GM12865 (cell line): ENCODE measurements at regions not wholly inside any gene's neighbourhood (a gene's known extent, or its start where the extent isn't known, plus 50 kb on each side); places are given as distances from the start of the nearest gene placed in this dataset.

Source experiments
- DNase-seq: peaks from one replicate; pipeline ENCODE4 v3.0.0; 2010; ENCODE audit warnings: low read depth
- H3K4me3 ChIP-seq: 2 replicates; pipeline ENCODE4 v1.5.1; 2011; ENCODE audit warnings: mild to moderate bottlenecking, low read depth, low read length, control low read depth
- TF ChIP-seq, protein P1 (sequence below): IDR thresholded peaks from 2 replicates; pipeline ENCODE4 v1.5.1; 2011; ENCODE audit warnings: low read length, control low read depth, low read depth, inconsistent platforms; ENCODE audit not compliant: insufficient read depth; ENCODE audit errors: missing control alignments

DNA sequence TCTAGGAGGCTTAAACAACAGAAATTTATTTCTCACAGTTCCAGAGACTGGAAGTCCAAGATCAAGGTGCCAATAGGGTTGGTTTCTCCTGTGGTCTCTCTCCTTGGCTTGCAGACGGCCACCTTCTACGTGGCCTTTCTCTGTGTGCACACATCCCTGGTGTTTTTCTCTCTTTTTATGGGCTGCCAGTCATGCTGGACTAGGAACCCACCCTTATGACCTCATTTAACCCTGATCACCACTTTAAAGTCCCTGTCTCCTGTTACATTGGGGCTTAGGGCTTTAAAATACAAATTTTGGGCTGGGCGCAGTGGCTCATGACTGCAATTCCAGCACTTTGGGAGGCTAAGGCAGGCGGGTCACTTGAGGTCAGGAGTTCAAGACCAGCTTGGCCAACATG lies 157.1 kb downstream of the TLE1 start:
- H3K4me3 ChIP-seq = no peak overlapping the region
- TF ChIP-seq, protein P1, sequence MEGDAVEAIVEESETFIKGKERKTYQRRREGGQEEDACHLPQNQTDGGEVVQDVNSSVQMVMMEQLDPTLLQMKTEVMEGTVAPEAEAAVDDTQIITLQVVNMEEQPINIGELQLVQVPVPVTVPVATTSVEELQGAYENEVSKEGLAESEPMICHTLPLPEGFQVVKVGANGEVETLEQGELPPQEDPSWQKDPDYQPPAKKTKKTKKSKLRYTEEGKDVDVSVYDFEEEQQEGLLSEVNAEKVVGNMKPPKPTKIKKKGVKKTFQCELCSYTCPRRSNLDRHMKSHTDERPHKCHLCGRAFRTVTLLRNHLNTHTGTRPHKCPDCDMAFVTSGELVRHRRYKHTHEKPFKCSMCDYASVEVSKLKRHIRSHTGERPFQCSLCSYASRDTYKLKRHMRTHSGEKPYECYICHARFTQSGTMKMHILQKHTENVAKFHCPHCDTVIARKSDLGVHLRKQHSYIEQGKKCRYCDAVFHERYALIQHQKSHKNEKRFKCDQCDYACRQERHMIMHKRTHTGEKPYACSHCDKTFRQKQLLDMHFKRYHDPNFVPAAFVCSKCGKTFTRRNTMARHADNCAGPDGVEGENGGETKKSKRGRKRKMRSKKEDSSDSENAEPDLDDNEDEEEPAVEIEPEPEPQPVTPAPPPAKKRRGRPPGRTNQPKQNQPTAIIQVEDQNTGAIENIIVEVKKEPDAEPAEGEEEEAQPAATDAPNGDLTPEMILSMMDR = no peak
- no peak for DNase-seq

DNA sequence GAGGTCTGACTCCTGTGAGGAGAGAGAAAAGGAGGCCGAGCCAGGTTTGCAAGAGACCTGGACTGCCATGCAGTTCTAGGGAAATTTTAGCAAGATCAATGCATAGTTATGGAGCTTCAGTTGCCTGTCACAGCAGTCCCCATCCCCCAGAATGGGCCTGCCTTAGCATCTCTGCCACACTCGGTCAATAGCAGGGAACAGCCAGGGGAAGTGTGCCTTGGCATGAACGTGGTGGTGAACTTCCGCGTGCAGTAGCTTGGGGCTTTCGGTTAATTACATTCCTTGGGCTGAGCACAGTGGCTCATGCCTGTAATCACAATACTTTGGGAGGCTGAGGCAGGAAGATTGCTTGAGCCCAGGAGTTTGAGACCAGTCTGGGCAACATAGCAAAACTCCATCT lies 157.8 kb downstream of the TLE1 start:
- DNase-seq = no peak
- TF ChIP-seq, protein P1 = no peak
- no peak overlapping the region for H3K4me3 ChIP-seq

DNA sequence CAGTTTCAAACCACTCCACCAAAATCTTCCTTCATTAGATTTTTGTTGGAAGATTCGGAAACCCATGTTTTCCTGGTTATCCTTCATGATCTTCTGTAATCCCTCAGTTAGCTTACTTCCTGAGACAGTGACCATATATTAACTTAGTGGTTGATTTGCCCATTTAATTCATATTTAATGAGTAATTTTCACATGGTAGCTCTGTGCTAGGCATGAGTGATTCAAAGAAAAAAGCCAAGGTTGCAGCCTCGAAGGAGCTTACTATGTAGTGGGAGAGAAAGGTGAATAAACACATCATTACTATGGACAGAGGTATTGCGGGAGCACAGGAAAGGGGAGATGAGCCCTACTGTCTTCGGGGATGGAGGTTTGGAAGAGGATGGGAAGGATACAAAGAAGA lies 158.5 kb downstream of the TLE1 start:
- H3K4me3 ChIP-seq = no peak overlapping the region
- TF ChIP-seq, protein P1 = no peak
- no peak for DNase-seq

DNA sequence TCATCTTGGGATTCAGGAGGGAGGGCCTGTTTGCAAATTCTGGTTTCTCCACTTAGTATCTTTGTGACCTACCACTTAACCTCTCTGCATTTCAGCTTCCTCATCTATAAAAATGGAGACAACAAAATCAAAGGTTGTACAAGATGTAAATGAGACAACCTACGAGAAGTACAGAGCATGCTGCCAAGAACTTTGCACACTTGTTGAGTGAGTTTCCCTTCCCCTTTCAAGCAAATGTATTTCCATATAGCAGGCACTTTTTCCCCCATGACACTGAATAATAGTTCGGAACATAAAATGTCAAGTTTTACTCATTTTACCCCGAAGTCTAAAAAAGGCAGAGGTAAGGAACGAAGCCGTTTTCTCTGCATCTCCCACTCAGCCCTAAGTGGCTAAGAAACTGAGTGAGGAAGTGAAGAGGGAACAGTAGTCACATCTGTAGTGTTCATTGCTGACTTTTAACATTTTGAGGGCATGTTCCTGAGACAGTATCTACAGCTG lies 159.0 kb downstream of the TLE1 start:
- DNase-seq = peak; percentile 5
- no peak overlapping the region for H3K4me3 ChIP-seq
- TF ChIP-seq, protein P1 = no peak

DNA sequence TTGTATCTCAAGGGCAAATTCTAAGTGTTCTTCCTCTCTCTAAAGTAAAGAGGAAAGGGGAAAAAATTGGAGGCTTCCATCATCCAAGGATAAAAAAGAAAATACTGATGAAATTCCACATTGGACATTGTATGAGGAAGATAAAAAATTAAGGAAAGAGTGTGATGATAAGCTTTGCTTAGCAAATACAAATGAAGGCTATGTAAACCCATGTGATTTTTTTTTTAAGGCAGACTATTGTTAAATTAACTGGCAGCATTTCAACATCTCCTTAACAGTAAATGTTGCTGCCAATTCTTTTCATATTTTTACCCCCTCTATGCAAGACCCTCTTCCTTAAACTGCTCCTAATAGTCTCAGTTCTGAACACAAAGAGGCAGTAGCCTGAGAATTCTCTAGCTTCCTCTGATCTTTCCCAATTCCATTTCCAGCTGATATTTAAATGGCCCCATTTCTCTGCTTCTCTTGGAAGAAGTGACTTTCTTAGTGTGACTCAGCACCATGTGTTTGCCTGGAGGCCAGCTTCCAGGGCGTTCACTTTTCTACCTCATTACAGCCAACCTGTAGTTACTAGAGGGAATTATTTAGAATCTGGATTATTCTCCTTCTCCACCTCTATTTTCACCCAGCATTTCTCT lies 159.7 kb downstream of the TLE1 start:
- no peak overlapping the region for H3K4me3 ChIP-seq
- DNase-seq = no peak
- TF ChIP-seq, protein P1 = no peak

DNA sequence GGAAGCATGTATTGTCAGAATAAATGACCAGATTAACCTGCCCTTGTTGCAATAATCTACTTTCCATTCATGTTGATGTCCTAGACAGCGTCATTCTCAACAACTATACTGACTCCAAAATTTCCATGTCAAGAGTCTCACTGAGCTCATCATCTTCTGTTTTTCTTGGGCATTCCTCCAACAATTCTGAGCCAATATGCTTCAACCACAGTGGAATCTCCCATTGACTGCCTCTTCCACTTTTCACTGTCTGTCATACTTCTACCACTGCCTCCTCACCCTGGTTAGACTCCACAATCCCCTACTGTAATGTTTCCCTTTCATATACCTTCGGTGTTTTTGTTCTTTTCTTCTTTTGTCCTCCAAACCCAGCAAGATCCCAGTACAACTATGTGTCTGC lies 162.8 kb downstream of the TLE1 start:
- H3K4me3 ChIP-seq = no peak overlapping the region
- DNase-seq = no peak
- TF ChIP-seq, protein P1 = no peak
